ENCODE measurements at regions not wholly inside any gene's neighbourhood (a gene's known extent, or its start where the extent isn't known, plus 50 kb on each side); places are given as distances from the start of the nearest gene placed in this dataset.

DNA sequence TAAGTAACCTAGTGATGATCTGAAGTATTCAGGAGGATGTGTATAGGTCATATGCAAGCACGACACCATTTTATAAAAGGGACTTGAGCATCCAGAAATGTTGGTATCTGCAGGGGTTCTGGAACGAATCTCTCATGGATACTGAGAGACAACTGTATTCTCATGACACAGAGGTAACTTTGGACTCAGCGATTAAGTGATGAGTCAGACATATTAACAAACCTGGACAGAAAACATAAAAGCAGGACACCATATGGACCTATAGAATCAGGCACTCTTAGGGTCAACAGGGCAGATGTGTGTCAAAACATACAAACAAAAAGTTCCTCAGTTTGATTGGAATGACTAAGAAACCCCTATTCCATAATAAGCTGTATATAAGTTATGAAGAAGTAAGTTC is 248.1 kb downstream of the ANKRD7 start:
- H3K4me1 ChIP-seq (ENCODE audit: control insufficient read depth, insufficient read depth, low read length): no peaks in the 10 kb centered on the region
- no peak overlapping the region for H2AFZ ChIP-seq (replicated peaks; ENCODE audit: low read length, poor library complexity)
- no peak overlapping the region for H3K4ac ChIP-seq (ENCODE audit: low read depth, low read length)
- H3K14ac ChIP-seq (replicated peaks; ENCODE audit: low read depth, low read length): no peak overlapping the region
- in situ Hi-C loops (cut with MboI; ENCODE audit: low sequenced_read_pairs) (no loop called here), dilution Hi-C loops (cut with HindIII; ENCODE audit: low sequenced_read_pairs, unreplicated experiment) (no loop called here), intact Hi-C loops (cut with micrococcal nuclease) (no loop called here)
- ATAC-seq (ENCODE audit: low read depth) (no peak), DNase-seq (no peak)
- no peak overlapping the region for H3K27ac ChIP-seq (ENCODE audit: insufficient read depth, low read length)
- H2BK120ac ChIP-seq (ENCODE audit: low read depth, low read length): no peak overlapping the region
- H3K18ac ChIP-seq (ENCODE audit: low read depth, low read length): no peak overlapping the region
- no peak overlapping the region for H3K9ac ChIP-seq (ENCODE audit: low read depth, low read length)
- BruUV-seq (replicated peaks): no TSS peak
- no peak overlapping the region for H2BK15ac ChIP-seq (ENCODE audit: low read depth, low read length)
- H3K79me1 ChIP-seq (ENCODE audit: low read depth in 1 of 2, low read length in 2 of 2): no peaks in the 10 kb centered on the region
- H3K36me3 ChIP-seq (ENCODE audit: control insufficient read depth, insufficient read depth, low read length): no peaks in the 10 kb centered on the region
- TF ChIP-seq NFE2L2 (IDR thresholded peaks at IDR 0.05; ENCODE audit: low read depth, low read length) (no peak), CHD1 (IDR thresholded peaks at IDR 0.05; ENCODE audit: low read depth, low read length) (no peak), RCOR1 (IDR thresholded peaks at IDR 0.05; ENCODE audit: insufficient replicate concordance, low read length) (no peak), BHLHE40 (IDR thresholded peaks at IDR 0.05; ENCODE audit: low read depth, low read length) (no peak), RFX5 (IDR thresholded peaks at IDR 0.05; ENCODE audit: low read depth, low read length) (no peak), MAFK (IDR thresholded peaks at IDR 0.05; ENCODE audit: low read depth, low read length) (no peak; the same call in 1 of the 2 replicates), MXI1 (IDR thresholded peaks at IDR 0.05; ENCODE audit: borderline replicate concordance, low read depth, low read length) (no peak), RAD21 (IDR thresholded peaks at IDR 0.05; ENCODE audit: low read length) (no peak), FOS (IDR thresholded peaks at IDR 0.05; ENCODE audit: low read depth, low read length) (no peak), CEBPB (IDR thresholded peaks at IDR 0.05; ENCODE audit: low read depth, low read length) (no peak), SMC3 (IDR thresholded peaks at IDR 0.05; ENCODE audit: low read depth, low read length) (no peak), MAZ (IDR thresholded peaks at IDR 0.05; ENCODE audit: borderline replicate concordance, low read depth, low read length) (no peak), POLR2A (IDR thresholded peaks at IDR 0.05; ENCODE audit: low read depth, low read length) (no peak), CTCF (conservative IDR thresholded peaks at IDR 0.05; ENCODE audit: low read depth, low read length) (no peak)
- TF ChIP-seq, protein P1, sequence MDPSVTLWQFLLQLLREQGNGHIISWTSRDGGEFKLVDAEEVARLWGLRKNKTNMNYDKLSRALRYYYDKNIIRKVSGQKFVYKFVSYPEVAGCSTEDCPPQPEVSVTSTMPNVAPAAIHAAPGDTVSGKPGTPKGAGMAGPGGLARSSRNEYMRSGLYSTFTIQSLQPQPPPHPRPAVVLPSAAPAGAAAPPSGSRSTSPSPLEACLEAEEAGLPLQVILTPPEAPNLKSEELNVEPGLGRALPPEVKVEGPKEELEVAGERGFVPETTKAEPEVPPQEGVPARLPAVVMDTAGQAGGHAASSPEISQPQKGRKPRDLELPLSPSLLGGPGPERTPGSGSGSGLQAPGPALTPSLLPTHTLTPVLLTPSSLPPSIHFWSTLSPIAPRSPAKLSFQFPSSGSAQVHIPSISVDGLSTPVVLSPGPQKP (IDR thresholded peaks at IDR 0.05; ENCODE audit: borderline replicate concordance, low read depth, low read length): no peak
- TF ChIP-seq, protein P2, sequence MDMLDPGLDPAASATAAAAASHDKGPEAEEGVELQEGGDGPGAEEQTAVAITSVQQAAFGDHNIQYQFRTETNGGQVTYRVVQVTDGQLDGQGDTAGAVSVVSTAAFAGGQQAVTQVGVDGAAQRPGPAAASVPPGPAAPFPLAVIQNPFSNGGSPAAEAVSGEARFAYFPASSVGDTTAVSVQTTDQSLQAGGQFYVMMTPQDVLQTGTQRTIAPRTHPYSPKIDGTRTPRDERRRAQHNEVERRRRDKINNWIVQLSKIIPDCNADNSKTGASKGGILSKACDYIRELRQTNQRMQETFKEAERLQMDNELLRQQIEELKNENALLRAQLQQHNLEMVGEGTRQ (IDR thresholded peaks at IDR 0.05; ENCODE audit: low read depth, low read length): no peak
- H3K4me3 ChIP-seq (ENCODE audit: insufficient read depth, low read depth, low read length): no peak overlapping the region
- no CpG with 5 or more reads among the region's 3 CpGs for WGBS, 2 experiments (ENCODE audit: extremely low coverage in 2 of 2, insufficient read length in 1 of 2)
- H2AK9ac ChIP-seq (replicated peaks; ENCODE audit: low read depth, low read length, poor library complexity): no peak overlapping the region
- H4K8ac ChIP-seq (ENCODE audit: low read depth in 2 of 2, low read length in 2 of 2): no peak overlapping the region
- no peak overlapping the region for H4K5ac ChIP-seq (ENCODE audit: low read depth, low read length)
- H2BK20ac ChIP-seq (ENCODE audit: low read depth, low read length): no peak overlapping the region
- H2AK5ac ChIP-seq (ENCODE audit: low read depth, low read length): no peak overlapping the region
- CTCF ChIA-PET: no interaction called here
- H4K91ac ChIP-seq (ENCODE audit: insufficient read depth, low read depth, low read length): no peak overlapping the region
- H3K56ac ChIP-seq (ENCODE audit: extremely low read depth, insufficient read depth, low read length): no peak overlapping the region
- peaks cover 2% of the 10 kb centered on the region; the same call in 1 of the 2 replicates for H3K9me3 ChIP-seq (ENCODE audit: control insufficient read depth, insufficient read depth, low read length)
- no peak overlapping the region for H3K4me2 ChIP-seq (ENCODE audit: low read depth, low read length)
- H3K23ac ChIP-seq (ENCODE audit: low read depth, low read length): no peak overlapping the region
- no peaks in the 10 kb centered on the region for H3K27me3 ChIP-seq (ENCODE audit: control insufficient read depth, insufficient read depth, low read length)
- H4K20me1 ChIP-seq (ENCODE audit: insufficient read depth, low read length): no peaks in the 10 kb centered on the region
- H3K9me1 ChIP-seq (ENCODE audit: insufficient read depth, low read length): no peaks in the 10 kb centered on the region
- POLR2A ChIA-PET (ENCODE audit: unreplicated experiment): no interaction called here
- no peak overlapping the region for H2BK5ac ChIP-seq (ENCODE audit: low read depth, low read length, poor library complexity, severe bottlenecking)

Data from IMR-90 (cell line).